ENCODE measurements at regions not wholly inside any gene's neighbourhood (a gene's known extent, or its start where the extent isn't known, plus 50 kb on each side); places are given as distances from the start of the nearest gene placed in this dataset.

DNA sequence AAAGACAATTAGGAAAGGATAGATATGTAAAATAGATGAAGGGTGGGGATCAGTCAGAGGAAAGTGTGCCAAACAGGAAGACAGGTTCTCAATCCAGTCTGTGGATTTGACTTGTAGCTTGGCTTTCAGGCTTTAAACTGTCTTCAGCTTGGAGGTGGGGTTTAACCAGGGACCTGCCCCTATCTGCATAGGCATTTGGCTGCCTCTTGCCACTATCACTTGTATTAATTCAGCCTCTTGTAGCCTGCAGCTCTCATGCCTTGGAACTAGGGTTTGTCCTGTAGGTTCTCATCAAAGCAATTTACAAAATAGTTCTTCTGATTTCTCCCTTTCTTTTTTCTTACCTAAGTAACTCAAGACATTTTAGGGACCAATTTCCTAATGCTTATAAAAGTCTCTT, 88.8 kb upstream of the PAXBP1 start:
- Histone ChIP-seq H3K27me3 (ENCODE audit: control insufficient read depth, extremely low read depth, insufficient read depth, low read length) (peaks cover 4% of the 10 kb centered on the region), H2AFZ (ENCODE audit: control insufficient read depth, low read length) (no peak overlapping the region), H3K9ac (ENCODE audit: control insufficient read depth, extremely low read depth, insufficient read depth, low read length) (no peak overlapping the region), H3K36me3 (ENCODE audit: control insufficient read depth in 2 of 2, extremely low read depth in 1 of 2, insufficient read depth in 2 of 2, low read length in 2 of 2) (no peaks in the 10 kb centered on the region), H3K27ac (ENCODE audit: control insufficient read depth, insufficient read depth, low read length) (no peak overlapping the region), H3K9me3 (ENCODE audit: control insufficient read depth, low read depth, low read length) (no peaks in the 10 kb centered on the region), H3K4me2 (ENCODE audit: control insufficient read depth, extremely low read depth, insufficient read depth, low read depth, low read length) (no peak overlapping the region), H3K4me3 (ENCODE audit: control insufficient read depth in 2 of 3, extremely low read depth in 1 of 3, insufficient read depth in 2 of 3, low read depth in 1 of 3, low read length in 3 of 3) (no peak overlapping the region), H4K20me1 (ENCODE audit: control insufficient read depth, extremely low read depth, insufficient read depth, low read length) (no peaks in the 10 kb centered on the region), H3K9me1 (ENCODE audit: control insufficient read depth, extremely low read depth, insufficient read depth, low read length) (no peaks in the 10 kb centered on the region), H3K79me2 (ENCODE audit: control insufficient read depth, insufficient read depth, low read length) (no peaks in the 10 kb centered on the region), H3K4me1 (ENCODE audit: control insufficient read depth, extremely low read depth, insufficient read depth, low read length) (no peaks in the 10 kb centered on the region)
- no peak for DNase-seq (ENCODE audit: low read depth, low spot score)
- TF ChIP-seq EZH2 (IDR thresholded peaks at IDR 0.05; ENCODE audit: low read length) (no peak), CTCF (optimal IDR thresholded peaks at IDR 0.05 in 1 of 3, IDR thresholded peaks at IDR 0.05 in 1 of 3, conservative IDR thresholded peaks at IDR 0.05 in 1 of 3; ENCODE audit: extremely low read depth in 1 of 3, insufficient read depth in 2 of 3, low read length in 3 of 3) (no peak)
- FAIRE-seq, result no peak
- dilution Hi-C loops (cut with MboI; ENCODE audit: extremely low pct_ligation_motif_present, low sequenced_read_pairs), result no loop called here

DNA sequence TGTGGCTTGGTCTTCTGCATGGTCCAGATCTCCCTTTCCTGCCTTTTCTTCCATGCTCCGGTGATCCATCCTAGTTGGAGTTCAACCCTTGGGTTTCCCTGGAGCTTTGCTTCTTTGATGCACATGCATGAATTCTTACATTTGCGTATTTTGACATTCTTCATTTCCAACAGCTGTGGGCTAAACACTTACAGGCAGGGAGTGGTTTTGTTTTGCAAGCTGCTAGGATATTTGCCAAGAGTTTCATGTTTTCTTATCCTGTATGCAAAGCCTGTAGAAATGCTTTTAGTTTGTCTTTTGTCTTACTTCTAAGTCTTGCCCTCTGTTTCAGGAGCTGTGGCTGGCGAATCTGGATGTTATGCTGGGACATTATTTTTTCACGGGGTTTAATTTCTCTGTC, 90.3 kb upstream of the PAXBP1 start:
- Histone ChIP-seq H3K9me1 (ENCODE audit: control insufficient read depth, extremely low read depth, insufficient read depth, low read length) (no peaks in the 10 kb centered on the region), H3K4me1 (ENCODE audit: control insufficient read depth, extremely low read depth, insufficient read depth, low read length) (no peaks in the 10 kb centered on the region), H2AFZ (ENCODE audit: control insufficient read depth, low read length) (no peak overlapping the region), H3K4me3 (ENCODE audit: control insufficient read depth in 2 of 3, extremely low read depth in 1 of 3, insufficient read depth in 2 of 3, low read depth in 1 of 3, low read length in 3 of 3) (no peak overlapping the region), H4K20me1 (ENCODE audit: control insufficient read depth, extremely low read depth, insufficient read depth, low read length) (no peaks in the 10 kb centered on the region), H3K27me3 (ENCODE audit: control insufficient read depth, extremely low read depth, insufficient read depth, low read length) (peaks cover 4% of the 10 kb centered on the region), H3K9ac (ENCODE audit: control insufficient read depth, extremely low read depth, insufficient read depth, low read length) (no peak overlapping the region), H3K36me3 (ENCODE audit: control insufficient read depth in 2 of 2, extremely low read depth in 1 of 2, insufficient read depth in 2 of 2, low read length in 2 of 2) (no peaks in the 10 kb centered on the region), H3K79me2 (ENCODE audit: control insufficient read depth, insufficient read depth, low read length) (no peaks in the 10 kb centered on the region), H3K27ac (ENCODE audit: control insufficient read depth, insufficient read depth, low read length) (no peak overlapping the region), H3K9me3 (ENCODE audit: control insufficient read depth, low read depth, low read length) (no peaks in the 10 kb centered on the region), H3K4me2 (ENCODE audit: control insufficient read depth, extremely low read depth, insufficient read depth, low read depth, low read length) (no peak overlapping the region)
- TF ChIP-seq CTCF (optimal IDR thresholded peaks at IDR 0.05 in 1 of 3, IDR thresholded peaks at IDR 0.05 in 1 of 3, conservative IDR thresholded peaks at IDR 0.05 in 1 of 3; ENCODE audit: extremely low read depth in 1 of 3, insufficient read depth in 2 of 3, low read length in 3 of 3) (no peak), EZH2 (IDR thresholded peaks at IDR 0.05; ENCODE audit: low read length) (no peak)
- dilution Hi-C loops (cut with MboI; ENCODE audit: extremely low pct_ligation_motif_present, low sequenced_read_pairs), result no loop called here
- no peak for DNase-seq (ENCODE audit: low read depth, low spot score)
- FAIRE-seq, result no peak

Measured in keratinocyte (primary cell).